GM21619 (cell line): ENCODE measurements at regions not wholly inside any gene's neighbourhood (a gene's known extent, or its start where the extent isn't known, plus 50 kb on each side); places are given as distances from the start of the nearest gene placed in this dataset.

Source experiments
- ATAC-seq: cut with Tn5 transposase; IDR thresholded peaks from one replicate; pipeline ENCODE4 v1.9.1; 2021; ENCODE audit not compliant: unreplicated experiment

- ATAC-seq, result no peak
Measured at GRCh38 chr13:62085337-62086229, 669.9 kb upstream of the PCDH20 start.

- ATAC-seq, result no peak
Measured at GRCh38 chr13:62084728-62085127, 669.1 kb upstream of the PCDH20 start.

GRCh38 chr13:62067821-62068220 is 652.2 kb upstream of the PCDH20 start:
- no peak for ATAC-seq

- ATAC-seq, result no peak
Measured at GRCh38 chr13:62065016-62065415, 649.4 kb upstream of the PCDH20 start.

- ATAC-seq, result no peak
Measured at GRCh38 chr13:62061751-62062150, 646.1 kb upstream of the PCDH20 start.

GRCh38 chr13:62060570-62060969 is 644.9 kb upstream of the PCDH20 start:
- ATAC-seq, result no peak

GRCh38 chr13:62057286-62057685 is 641.6 kb upstream of the PCDH20 start:
- no peak for ATAC-seq

GRCh38 chr13:62049992-62050391 is 634.3 kb upstream of the PCDH20 start:
- no peak for ATAC-seq

- no peak for ATAC-seq
Measured at GRCh38 chr13:62046512-62046911, 630.9 kb upstream of the PCDH20 start.

GRCh38 chr13:62043600-62043999 is 628.0 kb upstream of the PCDH20 start:
- no peak for ATAC-seq

GRCh38 chr13:62040806-62041205 is 625.2 kb upstream of the PCDH20 start:
- ATAC-seq, result no peak

GRCh38 chr13:62040078-62040477 is 624.4 kb upstream of the PCDH20 start:
- ATAC-seq, result no peak

- ATAC-seq, result no peak
Measured at GRCh38 chr13:62038214-62038613, 622.6 kb upstream of the PCDH20 start.

GRCh38 chr13:62035981-62036380 is 620.3 kb upstream of the PCDH20 start:
- no peak for ATAC-seq

- ATAC-seq, result no peak
Measured at GRCh38 chr13:62033934-62034333, 618.3 kb upstream of the PCDH20 start.

- no peak for ATAC-seq
Measured at GRCh38 chr13:62022369-62022768, 606.7 kb upstream of the PCDH20 start.

GRCh38 chr13:62019858-62020257 is 604.2 kb upstream of the PCDH20 start:
- ATAC-seq, result no peak

GRCh38 chr13:62014299-62014698 is 598.6 kb upstream of the PCDH20 start:
- ATAC-seq, result no peak

GRCh38 chr13:62003452-62003851 is 587.8 kb upstream of the PCDH20 start:
- no peak for ATAC-seq

- no peak for ATAC-seq
Measured at GRCh38 chr13:61994174-61994573, 578.5 kb upstream of the PCDH20 start.

- ATAC-seq, result no peak
Measured at GRCh38 chr13:61989978-61990377, 574.3 kb upstream of the PCDH20 start.

- ATAC-seq, result no peak
Measured at GRCh38 chr13:61988810-61989209, 573.2 kb upstream of the PCDH20 start.

- no peak for ATAC-seq
Measured at GRCh38 chr13:61975001-61975400, 559.4 kb upstream of the PCDH20 start.
